ENCODE measurements at regions not wholly inside any gene's neighbourhood (a gene's known extent, or its start where the extent isn't known, plus 50 kb on each side); places are given as distances from the start of the nearest gene placed in this dataset.
A peak's percentile ranks its signal among the peaks of the same experiment; 100 is the strongest.

DNA sequence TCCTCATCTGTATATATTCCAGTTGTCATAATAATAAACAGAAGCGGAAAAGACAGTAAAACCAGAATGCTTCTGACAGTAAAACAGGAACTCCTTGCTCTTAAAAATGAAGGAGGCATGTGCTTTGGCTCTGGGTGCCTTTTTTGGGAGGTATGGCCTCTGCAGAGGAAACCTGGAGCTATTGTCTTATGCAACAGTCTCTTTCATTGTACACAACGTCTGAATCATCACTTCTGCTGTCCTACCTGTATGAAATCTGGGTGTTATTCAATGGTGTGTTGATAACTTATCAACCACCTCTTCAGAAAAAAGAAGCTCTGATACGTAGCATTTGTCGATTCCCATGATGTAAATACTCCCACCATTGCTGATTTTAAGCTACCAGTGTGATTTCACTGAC, 64.8 kb downstream of the CDCA7 start:
- DNase-seq (ENCODE audit: low read depth): no peak

DNA sequence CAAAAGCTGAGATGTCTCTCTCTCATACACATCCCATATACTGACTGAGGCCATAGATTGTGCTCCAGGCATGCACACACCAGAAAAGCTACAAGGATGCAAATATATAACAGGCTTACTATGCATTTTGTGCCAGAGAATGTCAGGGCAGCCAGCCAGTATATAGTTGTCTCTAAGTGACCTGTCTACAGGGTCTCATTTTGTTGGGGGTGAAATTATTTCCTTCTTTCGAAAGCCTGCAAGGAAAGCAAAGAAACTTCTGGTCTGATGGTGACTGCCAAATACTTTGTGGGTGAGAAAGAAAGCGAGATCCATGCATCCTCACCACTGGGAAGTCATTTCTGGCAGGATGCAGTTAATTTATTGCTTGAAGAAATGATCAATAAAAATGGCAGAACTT, 70.2 kb downstream of the CDCA7 start:
- no peak for DNase-seq (ENCODE audit: low read depth)

DNA sequence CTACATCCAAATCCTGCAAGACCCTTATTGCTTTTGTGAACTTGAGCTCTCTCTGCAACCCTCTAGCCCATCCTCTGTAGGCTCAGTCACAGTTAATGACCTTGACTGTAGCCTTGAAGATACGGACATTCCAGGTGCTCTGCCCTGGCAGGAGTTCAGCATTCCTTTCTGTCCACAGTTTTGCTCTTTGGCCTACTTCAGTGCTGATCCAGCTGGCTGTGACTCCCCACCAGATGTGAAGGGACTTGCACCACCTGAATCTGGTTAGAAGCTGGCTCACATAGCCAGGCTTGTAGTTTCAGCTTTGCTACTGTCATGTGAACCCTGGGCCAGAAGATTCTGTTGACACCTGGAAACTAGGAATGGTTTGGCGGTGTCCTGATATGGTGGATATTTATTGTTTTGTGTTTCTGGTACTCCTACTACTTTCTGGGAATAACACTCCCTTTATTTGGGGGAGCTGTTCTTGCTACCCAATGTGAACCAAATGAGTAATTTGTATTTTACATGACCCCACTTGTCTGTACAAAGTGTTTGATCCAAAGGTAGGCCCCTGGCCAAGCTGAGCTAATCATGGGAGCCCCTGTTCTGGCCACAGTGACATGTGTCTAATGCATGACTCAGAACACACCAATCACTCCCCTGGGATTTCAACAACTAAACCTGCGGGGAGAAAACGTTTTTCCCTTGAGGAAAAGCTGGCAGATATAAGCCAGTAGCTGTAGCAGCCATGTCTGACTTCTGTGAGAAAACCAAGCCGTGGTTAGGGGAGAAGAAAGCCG, 73.4 kb downstream of the CDCA7 start:
- peak; percentile 60 for DNase-seq (ENCODE audit: low read depth)

DNA sequence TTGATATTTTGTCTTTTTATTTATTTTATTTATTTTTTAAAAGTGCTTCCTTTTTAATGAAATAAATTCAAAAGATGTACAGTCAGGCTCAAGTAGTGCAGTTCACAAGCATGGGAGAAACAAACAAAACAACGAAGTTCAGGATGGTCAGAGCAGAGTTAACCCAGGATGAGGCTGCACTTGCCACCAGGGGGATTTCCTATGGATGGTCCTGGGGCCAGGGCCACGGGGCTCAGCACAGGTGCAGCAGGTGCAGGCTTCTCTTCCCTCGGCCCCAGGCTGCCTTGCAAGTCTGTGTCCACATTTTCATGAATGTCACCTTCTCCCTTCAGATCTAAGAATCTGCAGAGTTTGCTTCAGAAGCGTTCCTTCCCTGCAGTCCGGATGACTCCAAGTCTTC, 76.5 kb downstream of the CDCA7 start:
- no peak for DNase-seq (ENCODE audit: low read depth)

- peak; percentile 45 for DNase-seq (ENCODE audit: low read depth)
Measured at GRCh38 chr2:173432049-173432754, 77.5 kb downstream of the CDCA7 start.

DNA sequence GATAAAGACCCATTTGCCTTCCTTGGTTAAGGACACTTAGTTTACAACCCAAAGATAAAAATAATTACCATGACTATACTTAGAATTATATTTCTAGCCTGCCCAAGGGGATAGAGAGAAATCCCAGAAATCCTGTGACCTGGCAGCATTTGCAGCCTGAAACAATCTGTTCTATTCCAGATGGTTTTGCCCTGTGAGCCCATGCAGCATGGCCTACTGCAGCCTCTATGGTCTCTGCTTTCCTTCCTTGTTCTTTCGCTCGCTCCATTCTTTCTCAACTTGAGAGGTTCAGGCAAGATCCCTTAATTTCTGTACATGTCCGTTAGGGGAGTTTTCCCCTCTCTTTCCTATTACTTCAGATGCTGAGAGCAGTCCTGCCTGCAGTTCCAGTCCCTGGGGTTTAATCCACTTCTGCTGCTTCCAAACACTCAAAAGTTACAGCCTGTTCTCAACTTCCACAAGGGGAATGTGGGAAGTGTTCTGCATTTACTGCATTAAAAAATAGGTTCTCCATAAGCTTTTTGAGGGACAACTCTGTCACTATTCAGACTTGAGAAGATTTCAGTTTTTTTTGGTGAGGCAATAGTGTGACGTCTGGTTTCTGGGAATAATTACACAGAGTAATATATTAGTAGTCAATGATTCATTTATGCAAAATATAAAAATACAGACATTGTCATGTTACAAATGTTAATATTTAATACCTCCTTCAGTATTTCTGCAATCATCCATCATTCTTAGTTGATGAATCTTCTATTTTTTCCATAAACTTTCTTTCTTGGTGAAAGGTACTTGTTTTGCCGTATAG, 80.3 kb downstream of the CDCA7 start:
- DNase-seq (ENCODE audit: low read depth): no peak

- no peak for DNase-seq (ENCODE audit: low read depth)
Measured at GRCh38 chr2:173435574-173435973, 80.9 kb downstream of the CDCA7 start.

DNA sequence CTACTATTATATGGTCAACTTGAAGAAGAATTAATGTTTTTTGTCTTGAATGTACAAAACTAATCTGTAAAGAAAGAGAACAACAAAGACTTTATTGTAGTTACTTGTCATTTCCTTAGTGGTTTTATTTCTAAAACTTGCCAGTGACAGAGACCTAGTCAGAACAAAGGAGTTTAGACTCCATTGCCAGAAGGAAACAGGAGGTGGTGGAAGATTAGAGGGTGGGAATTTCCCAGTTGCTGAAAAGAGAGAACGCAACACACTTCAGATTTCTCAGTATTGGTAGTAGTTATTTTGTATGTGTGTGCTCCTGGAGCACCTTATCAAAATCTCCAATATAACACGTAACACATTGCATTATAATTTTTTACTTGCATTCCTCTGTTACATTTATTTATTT, 81.4 kb downstream of the CDCA7 start:
- no peak for DNase-seq (ENCODE audit: low read depth)

- DNase-seq (ENCODE audit: low read depth): no peak
Measured at GRCh38 chr2:173441222-173441621, 86.5 kb downstream of the CDCA7 start.

DNA sequence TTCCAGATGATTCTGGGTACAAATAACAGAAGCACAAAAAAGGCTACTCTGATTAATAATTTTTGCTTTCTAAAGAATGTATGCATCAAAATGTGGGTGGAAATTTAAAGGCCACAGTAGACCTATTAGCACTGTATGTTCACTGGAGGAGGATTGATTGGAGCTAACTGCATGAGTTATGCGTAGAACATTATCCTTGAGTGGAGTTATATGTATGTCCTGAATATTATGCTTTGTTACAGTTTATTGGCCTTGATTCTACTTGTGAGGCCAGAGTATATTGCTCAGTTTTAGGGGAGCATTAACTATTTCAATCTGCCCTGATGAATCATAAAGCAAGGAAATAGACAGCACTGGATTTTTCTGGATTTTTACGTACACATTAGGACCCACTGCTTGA, 87.9 kb downstream of the CDCA7 start:
- no peak for DNase-seq (ENCODE audit: low read depth)

GRCh38 chr2:173446722-173447121, 92.0 kb downstream of the CDCA7 start:
- peak; percentile 10 for DNase-seq (ENCODE audit: low read depth)

- DNase-seq (ENCODE audit: low read depth): peak; percentile 73
Measured at GRCh38 chr2:173448938-173449471, 94.3 kb downstream of the CDCA7 start.

DNA sequence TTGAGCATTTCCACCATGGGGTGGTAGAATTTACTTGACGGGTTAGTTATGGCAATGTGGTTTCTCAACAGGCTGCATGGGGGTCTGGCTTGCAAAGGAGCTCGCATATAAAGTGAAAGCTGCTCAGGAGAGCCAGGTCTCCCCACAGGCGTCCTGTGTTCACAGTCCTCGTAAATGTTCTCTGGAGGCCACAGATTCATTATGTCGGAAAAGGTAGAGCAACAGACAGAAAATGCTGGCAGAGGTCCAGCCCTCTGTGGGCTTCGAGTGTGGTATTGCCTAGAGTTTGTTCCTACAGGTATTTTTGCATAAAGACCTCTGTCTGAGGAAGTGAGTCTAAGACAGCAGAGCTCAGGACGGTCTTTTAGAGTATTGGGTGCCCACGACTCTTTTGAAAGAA, 96.4 kb downstream of the CDCA7 start:
- DNase-seq (ENCODE audit: low read depth): no peak

DNA sequence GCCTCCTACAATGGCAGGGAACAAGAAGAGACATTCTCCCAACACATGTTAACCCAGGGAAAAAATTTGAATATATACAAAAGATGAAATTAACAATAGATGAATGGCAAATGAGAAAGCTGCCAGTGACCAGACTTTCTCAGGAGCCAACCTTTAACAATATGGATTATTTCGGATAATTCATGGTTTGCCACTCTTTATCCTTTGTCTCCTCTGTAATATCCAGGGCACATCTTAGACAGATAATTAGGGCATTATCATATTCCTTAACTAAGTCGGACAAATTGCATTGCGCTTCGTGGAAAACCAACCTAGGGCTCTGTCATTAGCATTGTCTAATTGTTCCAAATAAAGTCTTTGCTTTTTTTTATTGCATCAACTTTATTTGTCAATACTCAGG, 97.3 kb downstream of the CDCA7 start:
- DNase-seq (ENCODE audit: low read depth): no peak

DNA sequence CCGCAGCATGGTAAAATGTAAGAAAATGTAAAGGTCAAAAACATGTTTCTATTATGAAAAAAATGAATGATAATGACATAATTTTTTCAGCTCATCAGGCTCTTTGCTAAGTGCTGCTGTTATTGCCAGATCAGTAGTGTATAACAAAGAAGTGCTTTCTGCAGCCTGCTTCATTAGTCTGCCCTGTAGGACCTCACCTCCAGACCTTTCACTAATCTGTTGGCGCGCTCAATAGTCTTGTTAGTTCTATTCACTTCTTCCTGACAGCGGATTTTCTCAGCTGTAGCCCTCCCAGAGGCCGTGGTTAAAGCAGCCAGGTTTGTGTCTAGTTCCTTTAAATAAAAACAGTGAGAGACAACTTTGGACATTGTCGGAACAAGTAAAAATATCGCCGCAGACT, 97.7 kb downstream of the CDCA7 start:
- no peak for DNase-seq (ENCODE audit: low read depth)

GRCh38 chr2:173456960-173457359, 102.3 kb downstream of the CDCA7 start:
- DNase-seq (ENCODE audit: low read depth): no peak

DNA sequence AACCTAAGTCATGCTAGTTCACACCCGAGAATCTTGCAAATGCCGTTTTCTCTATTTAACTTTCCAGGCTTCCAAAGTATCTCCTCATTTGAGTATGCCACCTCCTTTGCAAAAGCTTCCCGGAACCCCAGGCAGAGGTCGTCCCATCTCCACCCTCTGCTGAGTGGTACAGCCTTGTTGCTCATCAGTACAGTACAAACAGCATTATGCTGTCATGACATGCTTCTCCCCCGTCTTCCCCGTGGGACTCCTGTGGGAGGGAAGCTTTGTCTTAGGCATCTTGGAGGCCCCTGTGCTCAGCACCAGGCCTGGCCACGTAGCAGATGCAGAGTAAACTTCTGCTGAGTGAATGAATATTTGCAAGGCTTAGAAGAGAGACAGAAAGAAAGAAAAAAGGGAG, 102.7 kb downstream of the CDCA7 start:
- DNase-seq (ENCODE audit: low read depth): no peak

GRCh38 chr2:173458991-173459780, 104.5 kb downstream of the CDCA7 start:
- peak; percentile 54 for DNase-seq (ENCODE audit: low read depth)

DNA sequence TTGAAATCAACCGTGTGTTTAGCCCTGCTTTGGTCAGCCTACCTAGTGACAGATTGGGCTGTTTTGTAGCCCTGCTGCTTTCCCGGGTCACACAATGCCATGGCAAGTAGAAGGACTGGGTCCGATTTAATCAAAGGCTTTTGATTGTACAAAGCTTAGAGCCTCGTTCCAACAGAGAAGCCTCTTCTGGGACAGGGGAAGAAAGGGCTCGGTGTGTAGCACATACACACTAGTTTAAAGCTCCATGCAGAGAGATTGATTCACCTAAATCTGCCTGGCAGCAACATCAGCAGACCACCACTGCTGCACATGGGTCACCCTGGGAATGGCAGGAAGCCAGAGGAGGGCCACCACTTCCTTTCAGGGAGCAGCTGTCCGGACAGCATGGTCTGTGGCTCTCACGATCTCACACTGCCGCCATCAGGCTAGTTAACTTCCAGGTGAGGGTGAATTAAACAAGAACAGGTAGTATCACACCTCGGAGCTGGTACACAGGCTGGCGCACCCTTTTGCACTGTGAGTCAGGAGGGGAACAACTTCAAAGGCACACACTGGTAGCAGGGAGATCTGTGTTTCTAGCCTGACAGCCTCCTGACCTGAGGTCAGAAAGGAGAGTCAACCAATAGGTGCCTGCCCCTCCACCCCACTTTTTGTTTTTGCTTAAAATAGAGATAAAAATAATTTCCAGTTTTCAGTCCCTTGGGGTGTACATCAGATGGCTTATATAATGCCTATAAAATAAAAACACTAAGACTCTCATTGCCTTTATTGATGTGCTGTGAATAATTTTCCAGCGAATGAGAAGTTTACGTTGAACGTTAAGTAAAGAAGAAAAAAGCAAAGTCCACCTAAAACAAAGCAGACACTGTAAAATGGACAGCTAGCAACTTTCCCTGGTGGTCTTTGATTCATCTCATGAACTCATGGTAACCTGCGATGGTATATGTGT, 108.5 kb downstream of the CDCA7 start:
- DNase-seq (ENCODE audit: low read depth): no peak

DNA sequence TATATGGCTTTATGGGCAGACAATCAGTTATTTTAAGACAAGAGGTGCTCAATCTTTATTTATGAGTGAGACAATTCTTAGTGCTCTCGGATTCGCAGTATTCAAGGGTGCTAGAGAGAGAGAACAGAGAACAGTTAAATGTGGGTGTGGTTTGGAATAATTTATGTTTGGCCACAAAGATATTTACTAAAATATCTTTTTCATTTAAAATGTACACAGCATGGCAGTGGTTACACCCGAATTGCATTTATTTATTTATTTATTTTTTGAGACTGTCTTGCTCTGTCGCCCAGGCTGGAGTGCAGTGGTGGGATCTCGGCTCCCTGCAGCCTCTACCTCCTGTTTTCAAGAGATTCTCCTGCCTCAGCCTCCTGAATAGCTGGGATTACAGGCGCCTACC, 109.2 kb downstream of the CDCA7 start:
- no peak for DNase-seq (ENCODE audit: low read depth)
